NOMO-1 (cell line): ENCODE measurements at regions not wholly inside any gene's neighbourhood (a gene's known extent, or its start where the extent isn't known, plus 50 kb on each side); places are given as distances from the start of the nearest gene placed in this dataset.

Source experiments
- DNase-seq, 2 experiments: peaks; one replicate each; lab custom pipeline; 2025; ENCODE audit not compliant: unreplicated experiment in 2 of 2; lab: John Stamatoyannopoulos, UW

DNA sequence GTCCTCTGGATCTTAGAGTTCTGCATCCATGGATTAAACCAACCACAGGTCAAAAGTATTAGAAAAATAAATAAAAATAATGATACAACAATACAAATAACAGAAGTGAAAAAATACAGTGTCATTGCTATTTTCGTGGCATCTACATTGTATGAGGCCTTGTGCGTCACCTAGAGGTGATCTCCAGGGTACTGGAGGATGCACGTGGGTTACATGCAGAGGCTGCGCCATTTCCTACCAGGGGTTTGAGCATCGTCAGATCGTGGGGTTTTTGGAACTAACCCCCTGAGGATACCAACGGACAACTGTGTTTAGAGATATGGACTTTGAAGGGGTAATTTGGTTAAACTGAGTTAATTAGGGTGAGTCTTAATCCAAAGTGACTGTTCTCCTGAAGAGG, 224.7 kb downstream of the ENGASE start:
- no peak for DNase-seq

DNA sequence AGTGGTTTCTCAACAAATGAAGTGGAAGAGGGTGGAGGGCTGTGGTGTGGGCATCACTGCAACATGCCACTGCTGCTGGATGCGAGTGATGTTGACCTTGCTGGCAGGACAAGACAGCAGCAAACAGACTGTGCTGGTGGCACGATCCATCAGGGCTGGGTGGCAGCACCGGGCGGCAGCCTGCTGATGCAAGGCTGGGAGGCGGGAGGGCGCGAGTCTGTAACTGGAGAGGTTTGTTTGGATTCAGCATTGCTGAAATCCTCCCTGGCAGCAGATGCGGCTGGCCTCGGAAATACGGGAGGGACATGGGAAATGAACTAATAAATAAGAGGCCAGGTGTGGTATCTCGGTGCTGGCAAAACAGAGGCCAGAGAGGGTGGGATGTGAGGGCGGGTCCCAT, 224.2 kb downstream of the ENGASE start:
- DNase-seq: no peak

DNA sequence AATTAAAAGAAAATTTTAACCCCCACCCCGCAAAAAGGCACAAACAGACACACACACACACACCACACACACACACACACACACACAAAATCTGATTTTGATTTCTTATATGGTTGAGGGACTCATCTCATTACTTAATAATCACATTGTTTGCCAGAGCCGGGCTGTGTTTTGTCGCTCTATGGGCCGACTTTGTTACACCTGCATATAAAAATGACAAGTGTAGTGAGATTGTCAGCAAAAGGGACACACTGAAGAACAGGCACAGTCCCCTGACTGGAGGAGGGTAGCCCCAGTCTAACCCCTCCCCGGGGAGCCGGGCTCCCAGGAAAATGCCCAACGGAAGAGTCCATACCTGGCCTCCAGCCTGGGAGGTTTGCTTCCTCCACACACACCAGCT, 221.6 kb downstream of the ENGASE start:
- DNase-seq: no peak

DNA sequence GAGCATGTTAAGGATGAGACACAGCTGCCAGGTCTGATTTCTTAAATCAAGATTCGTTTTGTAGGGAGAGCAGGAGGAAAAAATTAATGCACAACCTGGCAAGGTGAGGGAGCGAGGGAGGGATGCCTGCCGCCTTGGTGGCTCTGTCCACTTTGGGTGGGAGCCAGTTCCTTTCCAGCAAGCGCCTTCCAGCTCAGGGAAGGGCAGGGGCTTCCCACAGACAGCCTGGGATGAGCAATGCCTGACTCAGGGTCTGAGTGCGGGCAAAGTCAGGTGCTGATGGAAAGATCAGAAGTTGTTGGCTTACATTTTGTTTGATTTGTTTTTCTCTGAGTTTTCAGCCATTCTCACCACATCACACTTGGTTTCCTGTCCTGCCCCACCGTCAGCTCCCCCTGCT, 220.7 kb downstream of the ENGASE start:
- DNase-seq: no peak

DNA sequence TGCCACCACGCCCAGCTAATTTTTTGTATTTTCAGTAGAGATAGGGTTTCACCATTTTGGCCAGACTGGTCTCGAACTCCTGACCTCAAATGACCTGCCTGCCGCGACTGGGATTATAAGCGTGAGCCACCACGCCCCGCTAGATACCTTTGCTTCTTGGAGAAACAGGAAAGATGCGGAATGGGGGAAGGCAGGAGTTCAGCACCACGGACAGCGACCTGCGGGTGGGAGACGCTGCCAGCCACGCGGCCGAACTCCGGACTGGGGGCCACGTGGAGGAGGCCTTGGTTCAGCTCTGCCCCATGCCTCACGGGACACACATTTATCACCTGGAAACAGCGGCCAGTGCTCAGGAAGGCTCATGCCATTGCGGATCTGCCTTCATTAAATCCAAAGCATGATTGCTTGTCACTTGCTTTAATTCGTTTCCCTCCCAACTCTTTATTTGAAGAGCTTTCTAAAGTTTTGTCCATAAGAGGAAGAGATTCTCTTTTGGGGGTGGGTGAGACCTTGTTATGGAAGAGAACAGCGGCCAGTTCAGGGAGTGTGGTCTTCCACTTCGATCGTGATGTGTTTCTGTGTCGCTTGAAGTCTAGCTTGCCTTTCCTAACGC, 219.9 kb downstream of the ENGASE start:
- DNase-seq: peak; percentile 27 to 31

DNA sequence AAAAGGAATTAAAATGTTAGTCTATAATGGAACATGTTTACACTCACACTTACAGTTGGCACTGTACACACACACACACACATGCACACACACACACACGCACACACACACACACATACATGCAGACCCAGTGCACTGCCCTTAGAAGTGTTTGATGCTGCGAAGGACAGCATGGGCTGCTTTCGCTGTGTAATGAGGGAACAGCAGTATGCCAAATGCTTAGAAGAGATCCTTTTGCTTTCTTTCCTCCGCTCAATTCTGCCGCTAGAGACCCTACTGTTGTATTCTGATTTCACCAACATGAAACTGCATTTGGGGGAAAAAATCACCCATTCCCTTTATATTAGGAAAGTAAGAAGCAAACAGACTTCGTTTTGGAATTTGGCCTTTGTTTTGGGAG, 217.9 kb downstream of the ENGASE start:
- no peak for DNase-seq

DNA sequence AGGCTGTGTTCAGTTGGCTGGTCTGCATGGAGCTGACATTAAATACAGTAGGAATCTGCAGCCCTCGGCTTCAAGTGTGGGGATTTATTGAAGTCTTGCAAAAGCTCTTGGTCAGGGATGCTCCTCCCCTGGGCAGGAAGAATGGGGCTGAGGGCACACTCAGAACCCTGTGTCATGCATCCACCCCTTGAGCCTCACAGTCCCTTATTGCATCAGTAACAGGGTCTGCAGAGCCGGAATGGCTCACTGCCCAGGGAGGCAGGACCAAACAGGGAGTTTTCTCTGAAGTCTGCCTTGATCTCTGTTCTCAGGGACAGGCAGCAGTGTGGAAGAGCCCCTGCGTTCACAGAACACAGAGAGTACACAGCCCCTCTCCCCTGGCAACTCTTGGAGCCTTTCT, 216.8 kb downstream of the ENGASE start:
- DNase-seq: no peak

DNA sequence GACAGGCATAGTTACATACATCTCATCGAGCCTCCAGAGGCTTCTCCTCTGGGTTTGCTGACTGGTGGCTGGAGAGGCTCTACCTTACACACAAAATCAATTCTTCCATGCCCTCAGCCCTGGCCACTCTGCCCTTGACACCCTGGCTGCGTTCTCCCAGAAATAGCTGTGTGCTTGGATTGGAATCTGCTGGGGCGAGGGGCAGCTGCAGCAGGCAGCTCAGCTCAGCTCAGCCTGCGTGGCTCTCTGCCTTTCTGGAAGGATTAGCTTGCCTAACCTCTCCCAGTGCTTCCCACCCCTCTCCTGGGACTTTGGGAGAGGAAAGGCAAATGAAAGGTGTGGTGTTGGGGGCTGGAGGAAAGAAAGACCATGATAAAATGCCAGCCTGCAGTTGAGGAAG, 216.1 kb downstream of the ENGASE start:
- no peak for DNase-seq

DNA sequence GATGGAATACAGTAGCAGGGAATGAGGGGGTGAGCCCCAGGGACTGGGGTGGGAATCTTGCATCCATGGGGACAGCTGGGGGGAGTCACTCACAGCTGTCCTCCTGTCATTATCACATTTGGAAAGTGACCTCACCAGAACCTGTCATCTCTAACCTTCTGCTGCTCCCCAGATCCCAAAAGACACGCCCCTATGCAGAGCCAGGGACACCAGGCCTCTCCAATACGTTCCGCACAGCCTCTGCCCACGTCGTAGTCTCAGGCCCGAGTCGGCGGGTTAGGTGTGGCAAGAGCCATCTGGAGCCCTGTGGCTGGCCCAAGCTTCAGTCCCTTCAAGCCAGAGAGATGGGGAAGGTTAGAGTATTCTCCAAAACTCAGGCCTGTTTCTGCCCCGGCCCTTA, 214.3 kb downstream of the ENGASE start:
- DNase-seq: no peak

DNA sequence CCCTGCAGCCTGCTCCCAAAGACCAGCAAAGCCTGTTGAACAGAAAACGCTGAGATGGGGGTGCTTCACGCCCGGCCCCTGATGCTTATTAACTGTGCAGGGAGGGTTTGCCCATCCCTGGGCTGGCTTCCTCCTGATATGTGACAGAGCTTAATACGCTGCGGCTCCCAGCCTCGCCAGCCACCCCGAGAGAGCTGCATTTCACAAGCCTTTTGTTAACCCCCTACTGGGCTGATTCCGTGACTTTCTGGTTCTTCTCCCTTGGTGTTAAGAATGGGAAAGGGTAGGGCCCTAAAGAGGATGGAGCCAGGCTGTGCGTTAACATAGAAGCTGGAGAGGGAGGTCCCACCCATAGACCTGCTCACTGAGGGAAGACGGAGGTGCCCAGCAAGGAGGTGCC, 211.8 kb downstream of the ENGASE start:
- DNase-seq: no peak

DNA sequence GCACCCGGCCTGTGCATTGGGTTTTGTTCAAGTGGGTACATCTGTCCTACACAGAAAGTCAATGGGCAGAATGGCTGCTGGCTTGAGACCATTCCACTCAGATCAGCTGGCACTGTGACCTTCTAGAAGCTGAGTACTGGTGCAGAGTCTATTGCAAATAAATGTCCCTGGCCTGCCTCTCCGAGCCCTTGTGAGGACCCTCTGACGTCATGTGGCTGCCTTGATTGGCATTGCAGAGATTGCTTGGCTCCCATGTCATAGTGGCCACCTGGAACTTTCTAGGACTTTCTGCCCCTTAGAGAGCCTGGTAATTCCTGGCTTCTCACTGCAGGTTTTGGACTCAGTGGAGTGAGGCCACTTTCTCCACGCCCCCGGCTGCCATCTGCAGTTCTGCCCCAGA, 211.3 kb downstream of the ENGASE start:
- DNase-seq: no peak

DNA sequence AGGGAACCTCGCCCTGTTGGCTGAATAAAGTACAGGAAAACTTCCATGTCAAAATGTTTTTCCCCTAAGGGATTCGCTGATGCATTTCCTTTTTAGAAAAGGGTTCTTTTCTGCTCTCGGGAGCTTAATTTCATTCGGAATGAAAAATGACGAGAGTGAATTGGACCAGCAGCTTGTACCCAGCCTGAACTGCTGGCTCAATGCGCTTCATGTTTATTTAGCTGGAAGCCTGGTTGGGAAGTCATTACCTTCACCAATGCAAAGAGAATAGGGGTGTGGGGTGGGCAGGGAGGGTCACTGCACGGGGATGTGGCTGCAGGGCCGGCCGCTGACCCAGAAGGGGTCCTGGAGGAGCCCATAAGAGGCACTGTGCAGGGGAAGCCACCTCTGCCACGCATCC, 207.7 kb downstream of the ENGASE start:
- DNase-seq: no peak

DNA sequence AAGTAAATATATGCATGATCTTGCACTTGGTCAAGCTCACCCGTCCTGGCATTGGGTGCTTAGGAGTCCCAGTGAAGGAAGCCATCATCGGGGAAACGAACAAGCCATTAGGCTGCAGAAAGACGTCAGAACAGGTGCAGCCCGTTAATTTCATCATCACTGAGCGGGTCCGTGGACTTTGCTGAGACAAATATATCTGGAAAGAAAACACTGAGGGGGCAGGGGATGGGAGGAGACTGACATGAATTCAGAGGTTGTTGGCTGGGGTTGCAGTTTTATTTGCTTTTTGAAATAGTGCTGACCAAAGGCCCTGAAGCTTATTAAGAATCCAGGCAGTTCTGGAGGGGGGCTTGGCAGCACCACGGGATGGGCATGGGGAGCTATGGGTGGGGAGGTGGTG, 207.2 kb downstream of the ENGASE start:
- no peak for DNase-seq

DNA sequence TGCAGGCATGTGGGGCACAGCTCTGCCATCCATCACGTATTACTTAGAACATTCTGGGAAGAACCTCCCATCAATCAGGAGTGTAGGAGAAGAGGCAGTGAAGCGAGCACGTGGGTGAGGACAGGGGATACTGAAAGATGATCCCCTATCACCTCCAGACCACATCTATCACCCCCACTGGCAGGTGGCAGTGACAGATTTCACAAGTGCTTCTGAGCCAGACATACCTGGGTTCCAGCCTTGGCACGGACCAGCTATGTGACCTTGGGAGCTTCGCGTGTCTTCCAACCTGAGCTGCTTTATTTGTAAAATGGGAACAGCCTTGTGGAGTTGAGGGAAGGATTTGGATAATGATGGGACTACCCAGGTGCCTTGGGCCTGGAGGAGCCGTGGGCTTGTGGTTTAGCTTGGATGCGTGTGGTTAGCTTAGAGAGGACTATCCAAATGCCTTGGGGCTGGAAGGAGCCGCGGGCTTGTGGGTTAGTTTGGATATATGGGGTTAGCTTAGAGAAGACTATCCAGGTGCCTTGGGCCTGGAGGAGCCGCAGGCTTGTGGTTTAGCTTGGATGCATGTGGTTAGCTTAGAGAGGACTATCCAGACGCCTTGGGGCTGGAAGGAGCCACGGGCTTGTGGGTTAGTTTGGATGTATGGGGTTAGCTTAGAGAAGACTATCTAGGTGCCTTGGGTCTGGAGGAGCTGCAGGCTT, 206.4 kb downstream of the ENGASE start:
- DNase-seq: no peak

DNA sequence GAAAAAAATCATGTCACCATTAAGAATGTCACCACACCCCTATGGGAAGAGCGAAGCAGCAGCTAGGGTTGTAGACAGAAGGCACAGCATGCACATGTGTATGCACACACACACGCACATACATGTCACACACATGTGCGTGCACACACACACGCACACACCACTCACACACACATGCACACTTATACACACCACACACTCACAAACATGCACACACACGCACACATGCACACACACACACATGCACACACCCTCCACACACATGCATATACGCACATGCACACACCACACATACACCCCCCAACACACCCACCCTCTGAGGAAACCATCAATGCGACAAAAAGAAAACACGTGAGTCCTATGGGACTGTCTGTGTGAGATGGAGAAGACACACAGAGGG, 205.4 kb downstream of the ENGASE start:
- no peak for DNase-seq

DNA sequence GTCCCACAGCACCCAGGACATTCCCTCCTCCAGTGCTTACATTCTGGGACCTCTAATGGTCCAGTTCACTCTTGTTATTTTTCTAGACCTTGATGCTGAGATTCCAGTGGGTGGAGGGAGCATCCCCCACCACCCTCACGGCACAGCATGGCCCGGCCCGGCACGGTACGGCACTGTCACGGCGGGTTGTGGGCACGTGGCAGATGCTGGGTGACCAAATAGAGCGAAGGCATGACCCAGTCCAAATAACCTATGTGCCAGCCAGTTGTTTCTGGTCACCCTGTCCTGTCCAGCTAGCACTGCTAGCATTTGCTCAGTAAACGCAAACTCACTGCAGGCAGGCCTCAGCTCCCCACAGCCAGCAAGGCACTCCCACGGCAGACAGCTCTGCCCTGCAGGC, 204.7 kb downstream of the ENGASE start:
- no peak for DNase-seq

DNA sequence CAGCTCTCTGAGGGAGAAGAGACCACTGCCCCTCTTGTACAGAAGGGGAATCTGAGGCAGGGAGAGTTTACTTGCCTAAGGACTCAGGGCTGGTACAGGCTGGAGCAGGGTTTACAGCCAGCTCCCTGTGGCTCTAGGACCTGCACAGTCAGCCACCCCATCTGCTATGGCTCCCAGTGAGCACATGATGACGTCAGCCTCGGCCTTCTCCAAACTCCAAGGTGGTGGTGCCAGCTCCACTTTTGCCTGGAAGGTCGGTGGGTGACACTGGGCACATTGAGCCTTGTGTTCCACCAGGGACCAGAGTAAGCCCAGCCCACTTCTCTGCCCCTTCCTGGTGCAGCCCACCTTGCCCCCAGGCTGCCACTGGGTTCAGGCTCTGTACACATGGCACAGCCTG, 202.2 kb downstream of the ENGASE start:
- no peak for DNase-seq

DNA sequence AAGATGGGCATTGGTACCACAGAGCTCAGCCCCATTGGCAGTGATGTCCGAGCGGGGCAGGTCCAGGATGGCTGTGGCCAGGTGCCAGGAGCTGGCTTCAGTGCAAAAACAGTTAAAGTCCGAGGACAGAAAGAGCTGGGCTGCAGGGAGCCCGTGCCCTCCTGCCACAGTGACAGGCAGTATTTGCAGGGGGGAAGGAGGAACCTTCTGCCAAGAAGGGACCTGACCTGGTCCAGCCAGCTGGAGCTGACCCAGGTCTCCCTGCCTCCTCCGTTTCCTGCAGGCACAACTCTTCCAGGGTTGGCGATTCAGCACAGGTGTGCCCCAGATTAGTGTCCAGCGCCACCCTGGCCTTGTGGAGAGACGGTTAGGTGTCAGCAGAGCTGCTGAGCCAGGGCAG, 199.0 kb downstream of the ENGASE start:
- DNase-seq: no peak

DNA sequence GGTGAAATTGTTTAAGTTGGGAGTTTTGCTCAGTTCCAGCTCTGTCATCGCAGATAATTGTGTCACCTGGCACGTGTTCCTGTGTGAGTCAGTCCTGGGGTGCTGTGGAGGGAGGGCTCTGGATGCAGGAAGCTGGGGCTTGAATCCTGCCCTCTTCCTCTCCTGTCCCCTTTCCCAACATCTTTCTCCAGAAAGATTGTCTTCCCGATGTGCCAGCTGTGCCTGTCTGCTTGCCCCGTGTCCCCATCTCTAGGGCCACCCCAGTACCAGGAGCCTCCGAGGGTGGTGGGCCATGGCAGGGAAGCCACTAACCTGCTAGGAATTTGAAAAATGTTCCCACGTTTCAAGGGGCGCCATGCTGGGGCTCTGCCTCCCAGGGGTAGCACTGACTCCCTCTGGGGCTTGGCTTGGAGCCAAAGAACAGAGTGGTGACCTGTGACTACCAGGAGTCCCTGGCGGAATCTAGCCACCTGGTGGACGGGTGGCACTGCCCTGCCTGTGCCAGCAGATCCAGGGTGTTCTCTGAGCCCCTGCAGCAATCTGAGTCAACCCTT, 198.1 kb downstream of the ENGASE start:
- no peak for DNase-seq

DNA sequence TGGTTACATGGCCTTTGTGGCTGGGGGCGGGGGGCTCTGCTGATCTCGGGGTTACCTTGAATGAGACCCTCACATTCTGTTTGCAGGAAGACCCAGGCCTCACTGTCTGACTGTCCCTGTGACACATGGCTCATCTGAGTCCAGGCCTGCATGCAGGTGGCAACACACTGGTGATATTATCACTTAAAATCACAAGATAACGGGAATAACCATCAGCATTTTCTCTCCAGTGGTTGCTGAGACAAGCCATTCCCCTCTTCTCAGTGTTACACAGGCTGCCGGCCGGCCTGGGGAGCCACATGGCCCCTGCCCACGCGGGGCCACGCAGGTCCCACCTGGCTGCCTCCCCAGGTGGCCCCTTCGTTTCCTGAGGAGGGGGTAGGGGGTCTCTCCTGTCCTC, 197.6 kb downstream of the ENGASE start:
- no peak for DNase-seq

DNA sequence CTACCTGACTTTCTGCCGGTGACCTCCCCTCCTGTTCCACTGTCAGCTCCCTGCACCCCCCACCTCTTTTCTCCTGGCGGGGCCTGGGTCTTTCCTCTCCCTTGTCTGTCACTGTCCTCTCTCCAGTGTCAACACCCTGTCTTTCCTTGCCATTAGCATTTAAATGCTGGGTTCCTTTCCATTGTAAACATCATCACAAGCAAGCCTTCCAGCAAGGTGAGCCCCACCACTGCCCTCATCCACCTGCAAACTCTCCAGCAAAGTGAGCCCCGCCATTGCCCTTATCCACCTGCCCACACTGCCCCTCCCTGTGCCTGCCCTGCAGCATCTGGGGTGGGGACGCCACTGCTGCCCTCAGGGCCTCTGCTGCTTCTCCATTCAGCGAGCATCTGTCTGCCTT, 195.0 kb downstream of the ENGASE start:
- no peak for DNase-seq

DNA sequence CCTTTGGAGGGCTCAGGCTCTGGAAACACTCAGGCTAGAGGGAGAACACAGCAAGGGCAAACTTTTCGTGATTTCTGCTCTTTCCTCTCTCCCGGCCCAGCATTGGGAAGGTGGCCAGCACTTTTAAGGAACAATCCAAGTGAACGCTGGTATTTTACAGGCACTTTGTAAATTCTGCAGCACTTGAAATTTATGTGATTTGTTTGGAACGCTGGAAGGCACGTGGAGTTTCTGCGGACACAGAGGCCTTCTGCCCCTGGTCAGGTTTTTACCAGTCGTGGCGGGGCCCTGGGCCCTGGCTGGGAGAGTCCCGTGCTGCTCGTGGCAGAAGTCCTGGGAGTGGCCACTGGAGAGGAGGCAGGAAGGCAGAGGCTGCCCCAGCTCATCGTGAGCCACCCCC, 188.6 kb downstream of the ENGASE start:
- no peak for DNase-seq

DNA sequence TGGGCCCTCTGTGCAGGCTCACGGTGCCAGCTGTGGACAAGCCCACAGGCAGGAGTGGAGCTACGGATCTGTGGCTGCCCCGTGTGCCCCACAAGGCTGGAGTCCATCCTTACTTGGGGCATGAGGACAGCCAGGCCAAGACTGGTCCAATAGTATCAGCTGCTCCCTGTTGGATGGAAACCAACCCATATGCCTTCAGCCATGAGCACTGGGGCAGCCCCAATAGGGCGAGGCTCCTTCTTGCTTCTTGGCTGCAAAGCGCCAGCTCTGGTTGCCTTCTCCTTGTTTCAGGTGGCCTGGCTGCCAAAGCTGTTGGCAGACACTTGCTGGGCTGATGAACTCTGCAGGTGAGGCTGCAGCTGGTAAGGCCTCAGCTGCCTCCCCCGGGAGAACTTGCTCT, 188.0 kb downstream of the ENGASE start:
- DNase-seq: no peak
